Endothelial cell (in vitro differentiated cells): ENCODE measurements at regions not wholly inside any gene's neighbourhood (a gene's known extent, or its start where the extent isn't known, plus 50 kb on each side); places are given as distances from the start of the nearest gene placed in this dataset.

Experiments
- DNase-seq: peaks from one replicate; pipeline ENCODE4 v3.0.0; 2021; ENCODE audit warnings: low spot score
- H3K27ac Mint-ChIP-seq: one replicate; pipeline ENCODE4 v1.8.0; 2021; ENCODE audit warnings: mixed read lengths, inconsistent platforms; ENCODE audit not compliant: unreplicated experiment
- H3K27me3 Mint-ChIP-seq: one replicate; pipeline ENCODE4 v1.8.0; 2021; ENCODE audit warnings: mild to moderate bottlenecking, moderate library complexity, mixed read lengths, inconsistent platforms; ENCODE audit not compliant: unreplicated experiment
- H3K36me3 Mint-ChIP-seq: one replicate; pipeline ENCODE4 v1.8.0; 2021; ENCODE audit warnings: mild to moderate bottlenecking, low read depth, mixed read lengths, inconsistent platforms; ENCODE audit not compliant: unreplicated experiment
- H3K4me1 Mint-ChIP-seq: one replicate; pipeline ENCODE4 v1.8.0; 2021; ENCODE audit warnings: mild to moderate bottlenecking, mixed read lengths, inconsistent platforms; ENCODE audit not compliant: unreplicated experiment
- H3K4me3 Mint-ChIP-seq: one replicate; pipeline ENCODE4 v1.8.0; 2021; ENCODE audit warnings: mild to moderate bottlenecking, mixed read lengths, inconsistent platforms; ENCODE audit not compliant: unreplicated experiment
- H3K9me3 Mint-ChIP-seq: one replicate; pipeline ENCODE4 v1.8.0; 2021; ENCODE audit warnings: mixed read lengths, inconsistent platforms; ENCODE audit not compliant: unreplicated experiment
- TF ChIP-seq, protein P1 (sequence below): fragments of 200-600 bp; sonication (generic); IDR thresholded peaks from one replicate; pipeline ENCODE4 v1.5.0; 2021; ENCODE audit warnings: antibody characterized with exemption; ENCODE audit not compliant: unreplicated experiment

DNA sequence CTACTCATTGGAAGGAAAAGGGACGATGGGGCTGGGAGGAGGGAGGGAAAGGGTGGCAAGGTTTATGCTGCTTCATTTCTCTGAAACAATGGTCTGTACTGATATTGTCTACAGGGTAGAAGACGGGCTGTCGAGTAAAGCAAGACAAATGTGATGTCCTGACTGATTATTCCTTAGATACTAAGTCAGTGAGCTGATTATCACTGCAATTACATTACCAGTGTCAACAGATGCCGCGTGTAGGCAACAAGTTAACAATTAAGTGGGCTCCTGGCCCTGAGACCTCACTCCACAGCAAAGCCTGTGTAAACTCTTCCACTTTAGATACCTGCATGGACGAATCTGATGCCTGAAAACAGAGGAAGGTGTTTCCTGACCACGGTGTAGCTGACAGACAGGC is 602.8 kb downstream of the IRX1 start:
- peaks cover 2% of the 10 kb centered on the region for H3K4me1 Mint-ChIP-seq
- no peak overlapping the region for H3K4me3 Mint-ChIP-seq

DNA sequence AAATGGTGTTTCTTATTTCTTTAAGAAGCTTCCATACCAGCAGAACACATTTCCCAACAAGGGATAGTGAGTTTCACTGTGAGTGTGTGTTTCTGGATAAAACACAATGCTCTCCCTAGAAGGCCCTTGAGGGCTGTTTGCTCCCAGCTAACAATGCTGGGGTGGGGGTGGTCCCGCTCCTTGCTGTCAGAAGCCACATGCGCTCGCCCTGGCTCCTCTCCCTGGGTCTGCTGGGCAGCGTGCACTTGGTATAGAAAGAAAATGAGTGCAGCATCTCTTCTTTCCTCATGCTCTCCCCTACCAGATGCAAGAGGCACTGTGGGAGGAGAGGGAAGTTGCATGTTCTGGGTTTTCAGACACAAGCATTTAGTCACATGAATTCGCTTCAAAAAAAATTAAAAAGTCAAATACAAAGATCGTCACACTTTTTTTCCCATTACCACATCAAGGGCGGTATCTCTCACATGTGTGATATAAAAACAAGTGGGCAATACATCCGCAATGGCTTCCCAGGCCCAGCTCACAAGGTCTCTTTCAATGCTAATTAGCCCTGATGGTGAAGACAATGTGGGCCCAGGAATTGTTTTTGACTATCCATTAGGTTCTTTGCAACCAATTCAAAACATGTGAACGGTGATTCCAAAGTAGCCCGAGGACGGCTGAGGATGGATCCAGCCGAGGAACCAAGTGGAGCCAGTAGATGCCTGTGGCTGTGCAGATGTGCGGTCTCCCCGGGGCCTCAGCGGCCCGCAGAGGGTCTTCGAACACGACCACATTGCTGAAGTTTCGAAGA is 603.6 kb downstream of the IRX1 start:
- no peak for DNase-seq
- H3K27me3 Mint-ChIP-seq, result no peaks in the 10 kb centered on the region
- peaks cover 4% of the 10 kb centered on the region for H3K36me3 Mint-ChIP-seq
- no peak overlapping the region for H3K27ac Mint-ChIP-seq
- H3K9me3 Mint-ChIP-seq, result peaks cover 3% of the 10 kb centered on the region
- TF ChIP-seq, protein P1, sequence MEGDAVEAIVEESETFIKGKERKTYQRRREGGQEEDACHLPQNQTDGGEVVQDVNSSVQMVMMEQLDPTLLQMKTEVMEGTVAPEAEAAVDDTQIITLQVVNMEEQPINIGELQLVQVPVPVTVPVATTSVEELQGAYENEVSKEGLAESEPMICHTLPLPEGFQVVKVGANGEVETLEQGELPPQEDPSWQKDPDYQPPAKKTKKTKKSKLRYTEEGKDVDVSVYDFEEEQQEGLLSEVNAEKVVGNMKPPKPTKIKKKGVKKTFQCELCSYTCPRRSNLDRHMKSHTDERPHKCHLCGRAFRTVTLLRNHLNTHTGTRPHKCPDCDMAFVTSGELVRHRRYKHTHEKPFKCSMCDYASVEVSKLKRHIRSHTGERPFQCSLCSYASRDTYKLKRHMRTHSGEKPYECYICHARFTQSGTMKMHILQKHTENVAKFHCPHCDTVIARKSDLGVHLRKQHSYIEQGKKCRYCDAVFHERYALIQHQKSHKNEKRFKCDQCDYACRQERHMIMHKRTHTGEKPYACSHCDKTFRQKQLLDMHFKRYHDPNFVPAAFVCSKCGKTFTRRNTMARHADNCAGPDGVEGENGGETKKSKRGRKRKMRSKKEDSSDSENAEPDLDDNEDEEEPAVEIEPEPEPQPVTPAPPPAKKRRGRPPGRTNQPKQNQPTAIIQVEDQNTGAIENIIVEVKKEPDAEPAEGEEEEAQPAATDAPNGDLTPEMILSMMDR, result no peak
- no peak overlapping the region for H3K4me3 Mint-ChIP-seq
- H3K4me1 Mint-ChIP-seq, result peaks cover 2% of the 10 kb centered on the region

More for the DNA sequence above, 602.8 kb downstream of the IRX1 start:
- TF ChIP-seq, protein P1, result no peak
- H3K9me3 Mint-ChIP-seq, result peaks cover 3% of the 10 kb centered on the region
- H3K27ac Mint-ChIP-seq, result no peak overlapping the region
- DNase-seq, result no peak
- no peaks in the 10 kb centered on the region for H3K27me3 Mint-ChIP-seq
- H3K36me3 Mint-ChIP-seq, result peaks cover 4% of the 10 kb centered on the region

DNA sequence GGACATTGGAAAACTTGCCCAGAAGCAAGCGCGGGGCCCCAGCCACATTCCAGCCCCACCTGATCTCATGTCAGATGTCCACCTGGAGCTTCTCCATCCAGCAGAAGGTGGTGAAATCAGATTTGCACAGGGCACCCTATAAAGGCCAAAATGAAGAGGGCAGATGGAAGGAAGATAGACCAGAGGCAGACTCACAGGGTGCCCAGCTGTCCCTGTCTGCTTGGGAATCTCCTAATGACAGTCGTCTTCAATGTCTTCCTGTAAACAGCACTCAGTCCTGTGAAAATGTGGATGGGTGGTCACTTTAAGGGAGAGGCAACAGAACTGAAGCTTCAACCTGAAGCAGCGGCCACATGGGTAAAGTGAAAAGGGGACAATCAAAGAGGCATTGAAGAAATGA is 607.5 kb downstream of the IRX1 start:
- Mint-ChIP-seq H3K4me1 (peaks cover 6% of the 10 kb centered on the region), H3K27ac (no peak overlapping the region), H3K36me3 (peaks cover 4% of the 10 kb centered on the region), H3K4me3 (no peak overlapping the region), H3K27me3 (no peaks in the 10 kb centered on the region), H3K9me3 (no peaks in the 10 kb centered on the region)
- DNase-seq, result no peak
- TF ChIP-seq, protein P1, result no peak

DNA sequence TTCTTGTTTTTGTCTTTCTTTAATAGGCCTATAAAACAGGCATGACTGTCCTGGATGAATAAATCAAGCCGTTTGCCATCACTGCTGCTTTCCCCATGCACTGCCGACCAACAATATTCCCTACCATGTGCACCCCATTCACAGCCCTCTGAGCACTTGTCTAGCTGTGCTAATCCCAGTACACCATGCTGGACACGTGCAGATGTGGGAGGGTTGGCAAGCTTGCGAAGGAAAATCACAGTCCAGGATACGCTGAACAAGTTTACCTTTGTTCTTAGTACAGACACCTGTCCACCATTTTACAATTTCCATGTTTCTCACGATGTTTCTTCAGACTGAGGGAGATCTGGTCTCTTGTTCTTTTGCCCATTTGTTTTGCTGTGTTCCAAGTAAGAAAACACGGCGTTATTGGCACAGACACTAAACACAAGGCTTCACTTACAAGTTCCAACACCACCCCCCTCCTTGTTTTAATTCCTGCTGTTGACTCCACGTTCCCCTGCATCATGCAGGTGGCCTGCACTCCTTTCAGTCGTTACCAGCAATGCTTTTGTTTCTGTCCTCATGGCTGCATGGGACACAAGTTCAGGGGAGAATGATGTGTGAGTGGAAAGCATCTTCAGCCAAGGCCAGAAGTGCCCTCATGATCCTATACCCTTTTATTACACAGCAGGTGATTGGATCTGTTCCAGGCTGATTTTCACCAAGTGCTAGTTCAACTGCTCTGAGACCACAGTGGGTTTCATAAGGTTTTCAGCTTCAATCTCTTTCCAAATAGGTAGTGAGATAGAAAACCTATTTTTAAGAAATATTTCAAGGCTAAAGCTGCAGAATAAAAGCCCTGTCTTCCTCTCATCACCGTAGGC is 608.9 kb downstream of the IRX1 start:
- TF ChIP-seq, protein P1, result no peak
- no peak for DNase-seq
- Mint-ChIP-seq H3K4me3 (no peak overlapping the region), H3K27me3 (peaks cover 3% of the 10 kb centered on the region), H3K9me3 (no peaks in the 10 kb centered on the region), H3K27ac (no peak overlapping the region), H3K36me3 (peaks cover 4% of the 10 kb centered on the region), H3K4me1 (peaks cover 4% of the 10 kb centered on the region)
